OCI-LY7 (cell line): ENCODE measurements at regions not wholly inside any gene's neighbourhood (a gene's known extent, or its start where the extent isn't known, plus 50 kb on each side); places are given as distances from the start of the nearest gene placed in this dataset.
"Not testable (repeated sequence)": the region's sequence is repeated elsewhere in the genome, so short reads cannot be mapped to it uniquely, and the experiment has no call there.

Experiments used
- EZH2phosphoT487 ChIP-seq: fragments of 200-600 bp; sonication (generic); IDR thresholded peaks from 2 replicates; pipeline ENCODE4 v1.6.1; 2018; ENCODE audit warnings: low read depth, borderline replicate concordance, mild to moderate bottlenecking, mixed run types, antibody characterized with exemption, low read length, moderate library complexity, mixed read lengths
- TF ChIP-seq, protein P1 (sequence below): fragments of 200-600 bp; sonication (generic); conservative IDR thresholded peaks from 2 replicates; pipeline ENCODE4 v1.5.1; 2014; ENCODE audit warnings: mild to moderate bottlenecking, antibody characterized with exemption, low read length, moderate library complexity, mixed read lengths

- TF ChIP-seq, protein P1, sequence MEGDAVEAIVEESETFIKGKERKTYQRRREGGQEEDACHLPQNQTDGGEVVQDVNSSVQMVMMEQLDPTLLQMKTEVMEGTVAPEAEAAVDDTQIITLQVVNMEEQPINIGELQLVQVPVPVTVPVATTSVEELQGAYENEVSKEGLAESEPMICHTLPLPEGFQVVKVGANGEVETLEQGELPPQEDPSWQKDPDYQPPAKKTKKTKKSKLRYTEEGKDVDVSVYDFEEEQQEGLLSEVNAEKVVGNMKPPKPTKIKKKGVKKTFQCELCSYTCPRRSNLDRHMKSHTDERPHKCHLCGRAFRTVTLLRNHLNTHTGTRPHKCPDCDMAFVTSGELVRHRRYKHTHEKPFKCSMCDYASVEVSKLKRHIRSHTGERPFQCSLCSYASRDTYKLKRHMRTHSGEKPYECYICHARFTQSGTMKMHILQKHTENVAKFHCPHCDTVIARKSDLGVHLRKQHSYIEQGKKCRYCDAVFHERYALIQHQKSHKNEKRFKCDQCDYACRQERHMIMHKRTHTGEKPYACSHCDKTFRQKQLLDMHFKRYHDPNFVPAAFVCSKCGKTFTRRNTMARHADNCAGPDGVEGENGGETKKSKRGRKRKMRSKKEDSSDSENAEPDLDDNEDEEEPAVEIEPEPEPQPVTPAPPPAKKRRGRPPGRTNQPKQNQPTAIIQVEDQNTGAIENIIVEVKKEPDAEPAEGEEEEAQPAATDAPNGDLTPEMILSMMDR: not testable (repeated sequence)
- not testable (repeated sequence) for TF ChIP-seq EZH2phosphoT487
Observed at GRCh38 chr4:118435415-118435814, 82.6 kb upstream of the PRSS12 start.
